ENCODE measurements at regions not wholly inside any gene's neighbourhood (a gene's known extent, or its start where the extent isn't known, plus 50 kb on each side); places are given as distances from the start of the nearest gene placed in this dataset.
"Not testable (repeated sequence)": the region's sequence is repeated elsewhere in the genome, so short reads cannot be mapped to it uniquely, and the experiment has no call there.

GRCh38 chr7:152931633-152932032, 172.1 kb downstream of the ACTR3B start:
- no peak for TF ChIP-seq CTCF (IDR thresholded peaks at IDR 0.05; ENCODE audit: insufficient read depth, low read depth, low read length)
- DNase-seq (ENCODE audit: low read depth), result no peak
- H3K36me3 ChIP-seq (ENCODE audit: control insufficient read depth, insufficient read depth, low read length), result no peaks in the 10 kb centered on the region
- H3K4me3 ChIP-seq (ENCODE audit: low read depth, low read length), result no peak overlapping the region
- no peaks in the 10 kb centered on the region for H3K27me3 ChIP-seq (ENCODE audit: control insufficient read depth, insufficient read depth, low read length)
- ChIA-PET CTCF (interaction anchor here (1.1 kb wide), 1 partner anchor 71 kb away, joined by 3 read pairs; no protein-coding TSS in a partner anchor), POLR2A (no interaction called here)

DNA sequence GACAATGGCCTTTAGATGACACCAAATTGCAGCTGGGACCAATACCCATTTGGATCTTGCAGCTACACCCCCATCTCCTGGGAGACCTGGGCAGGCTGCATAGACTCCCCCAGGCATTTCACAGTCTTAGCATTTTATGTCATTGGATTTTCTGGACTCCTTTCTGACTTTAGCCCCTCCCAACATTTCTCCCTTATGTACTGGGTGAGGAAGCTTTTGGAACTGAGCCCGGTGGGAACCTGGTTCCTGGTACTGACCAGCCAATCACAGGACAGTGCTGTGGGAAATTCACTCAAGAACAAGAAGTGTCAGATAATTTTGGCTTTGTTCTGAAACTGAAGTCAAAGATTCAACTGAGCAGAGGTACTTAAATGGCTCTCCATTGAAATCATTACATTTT, 177.7 kb downstream of the ACTR3B start:
- Histone ChIP-seq H3K4me3 (ENCODE audit: low read depth, low read length) (no peak overlapping the region), H3K36me3 (ENCODE audit: control insufficient read depth, insufficient read depth, low read length) (no peaks in the 10 kb centered on the region), H3K27me3 (ENCODE audit: control insufficient read depth, insufficient read depth, low read length) (no peaks in the 10 kb centered on the region)
- no peak for DNase-seq (ENCODE audit: low read depth)
- no peak for TF ChIP-seq CTCF (IDR thresholded peaks at IDR 0.05; ENCODE audit: insufficient read depth, low read depth, low read length)
- ChIA-PET CTCF (no interaction called here), POLR2A (no interaction called here)

DNA sequence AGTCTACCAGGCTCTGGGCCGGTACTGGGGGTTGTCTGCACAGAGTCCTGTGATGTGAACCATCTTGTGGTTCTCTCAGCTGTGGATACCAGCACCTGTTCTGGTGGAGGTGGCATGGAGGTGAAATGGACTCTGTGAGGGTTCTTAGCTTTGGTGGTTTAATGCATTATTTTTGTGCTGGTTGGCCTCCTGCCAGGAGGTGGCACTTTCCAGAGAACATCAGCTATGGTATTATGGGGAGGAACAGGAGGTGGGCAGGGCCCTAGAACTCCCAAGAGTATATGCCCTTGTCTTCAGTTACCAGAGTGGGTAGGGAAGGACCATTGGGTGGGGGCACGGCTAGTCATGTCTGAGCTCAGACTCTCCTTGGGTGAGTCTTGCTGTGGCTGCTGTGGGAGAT, 187.1 kb downstream of the ACTR3B start:
- DNase-seq (ENCODE audit: low read depth); POLR2A ChIA-PET; H3K27me3 ChIP-seq (ENCODE audit: control insufficient read depth, insufficient read depth, low read length); H3K4me3 ChIP-seq (ENCODE audit: low read depth, low read length); H3K36me3 ChIP-seq (ENCODE audit: control insufficient read depth, insufficient read depth, low read length); CTCF ChIA-PET: not testable (repeated sequence)

- ChIA-PET CTCF (no interaction called here), POLR2A (no interaction called here)
Measured at GRCh38 chr7:152947686-152948085, 188.1 kb downstream of the ACTR3B start.

DNA sequence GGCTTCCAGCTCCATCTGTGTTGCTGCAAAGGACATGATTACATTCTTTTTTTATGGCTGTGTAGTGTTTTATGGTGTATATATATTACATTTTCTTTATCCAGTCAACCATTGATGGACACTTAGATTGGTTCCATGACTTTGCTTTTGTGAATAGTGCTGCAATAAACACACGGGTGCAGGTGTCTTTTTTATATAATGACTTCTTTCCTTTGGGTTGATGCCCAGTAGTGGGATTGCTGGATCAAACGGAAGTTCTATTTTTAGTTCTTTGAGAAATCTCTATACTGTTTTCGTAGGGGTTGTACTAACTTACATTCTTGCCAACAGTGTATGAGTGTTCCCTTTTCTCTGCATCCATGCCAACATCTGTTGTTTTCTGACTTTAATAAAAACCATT, 189.7 kb downstream of the ACTR3B start:
- POLR2A ChIA-PET, result no interaction called here
- no peaks in the 10 kb centered on the region for H3K36me3 ChIP-seq (ENCODE audit: control insufficient read depth, insufficient read depth, low read length)
- no peak for TF ChIP-seq CTCF (IDR thresholded peaks at IDR 0.05; ENCODE audit: insufficient read depth, low read depth, low read length)
- CTCF ChIA-PET, result no interaction called here
- no peaks in the 10 kb centered on the region for H3K27me3 ChIP-seq (ENCODE audit: control insufficient read depth, insufficient read depth, low read length)
- no peak overlapping the region for H3K4me3 ChIP-seq (ENCODE audit: low read depth, low read length)
- DNase-seq (ENCODE audit: low read depth), result no peak

More at GRCh38 chr7:152947686-152948085, 188.1 kb downstream of the ACTR3B start:
- H3K36me3 ChIP-seq (ENCODE audit: control insufficient read depth, insufficient read depth, low read length), result no peaks in the 10 kb centered on the region
- no peak for TF ChIP-seq CTCF (IDR thresholded peaks at IDR 0.05; ENCODE audit: insufficient read depth, low read depth, low read length)
- H3K4me3 ChIP-seq (ENCODE audit: low read depth, low read length), result no peak overlapping the region
- no peaks in the 10 kb centered on the region for H3K27me3 ChIP-seq (ENCODE audit: control insufficient read depth, insufficient read depth, low read length)
- DNase-seq (ENCODE audit: low read depth), result no peak

GRCh38 chr7:152949790-152950189, 190.2 kb downstream of the ACTR3B start:
- CTCF ChIA-PET, result no interaction called here
- POLR2A ChIA-PET, result no interaction called here
- no peak for TF ChIP-seq CTCF (IDR thresholded peaks at IDR 0.05; ENCODE audit: insufficient read depth, low read depth, low read length)
- no peak overlapping the region for H3K4me3 ChIP-seq (ENCODE audit: low read depth, low read length)
- no peaks in the 10 kb centered on the region for H3K36me3 ChIP-seq (ENCODE audit: control insufficient read depth, insufficient read depth, low read length)
- no peak for DNase-seq (ENCODE audit: low read depth)
- H3K27me3 ChIP-seq (ENCODE audit: control insufficient read depth, insufficient read depth, low read length), result no peaks in the 10 kb centered on the region

Data from BJ (cell line).